HL-60 (cell line): ENCODE measurements at regions not wholly inside any gene's neighbourhood (a gene's known extent, or its start where the extent isn't known, plus 50 kb on each side); places are given as distances from the start of the nearest gene placed in this dataset.

Experiments used
- CTCF ChIP-seq: IDR thresholded peaks from one replicate; pipeline ENCODE4 v1.5.1; 2011; ENCODE audit warnings: low read length, control low read depth, inconsistent platforms; ENCODE audit not compliant: insufficient read depth
- POLR2AphosphoS5 ChIP-seq: IDR thresholded peaks from 2 replicates; pipeline ENCODE4 v1.6.1; 2012; ENCODE audit warnings: low read depth
- SPI1 ChIP-seq: IDR thresholded peaks from 2 replicates; pipeline ENCODE4 v1.6.1; 2012; ENCODE audit warnings: low read depth, mild to moderate bottlenecking, borderline replicate concordance
- TF ChIP-seq, protein P1 (sequence below): IDR thresholded peaks from 2 replicates; pipeline ENCODE4 v1.6.1; 2012; ENCODE audit warnings: low read depth; ENCODE audit not compliant: insufficient replicate concordance

DNA sequence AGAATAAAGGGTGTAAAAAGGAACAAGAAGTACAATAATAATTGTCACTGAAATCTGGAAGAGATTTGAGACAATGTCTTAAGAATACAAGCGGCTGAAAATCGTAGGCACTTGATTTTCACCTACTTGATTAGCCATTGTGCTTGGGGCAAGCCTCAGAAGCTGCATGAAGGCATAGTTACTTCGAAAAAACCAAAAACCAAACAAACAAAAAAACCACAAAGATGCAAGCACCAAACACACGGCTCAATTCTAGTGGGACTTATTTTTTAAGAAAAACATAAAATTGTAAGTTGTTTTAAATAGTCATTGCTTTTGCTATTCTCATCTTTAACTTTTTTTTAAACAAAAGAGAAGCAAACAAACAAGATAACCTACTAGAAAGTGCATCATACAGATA is 235.6 kb downstream of the OGFRL1 start:
- no peak for TF ChIP-seq POLR2AphosphoS5
- TF ChIP-seq CTCF = no peak
- TF ChIP-seq, protein P1, sequence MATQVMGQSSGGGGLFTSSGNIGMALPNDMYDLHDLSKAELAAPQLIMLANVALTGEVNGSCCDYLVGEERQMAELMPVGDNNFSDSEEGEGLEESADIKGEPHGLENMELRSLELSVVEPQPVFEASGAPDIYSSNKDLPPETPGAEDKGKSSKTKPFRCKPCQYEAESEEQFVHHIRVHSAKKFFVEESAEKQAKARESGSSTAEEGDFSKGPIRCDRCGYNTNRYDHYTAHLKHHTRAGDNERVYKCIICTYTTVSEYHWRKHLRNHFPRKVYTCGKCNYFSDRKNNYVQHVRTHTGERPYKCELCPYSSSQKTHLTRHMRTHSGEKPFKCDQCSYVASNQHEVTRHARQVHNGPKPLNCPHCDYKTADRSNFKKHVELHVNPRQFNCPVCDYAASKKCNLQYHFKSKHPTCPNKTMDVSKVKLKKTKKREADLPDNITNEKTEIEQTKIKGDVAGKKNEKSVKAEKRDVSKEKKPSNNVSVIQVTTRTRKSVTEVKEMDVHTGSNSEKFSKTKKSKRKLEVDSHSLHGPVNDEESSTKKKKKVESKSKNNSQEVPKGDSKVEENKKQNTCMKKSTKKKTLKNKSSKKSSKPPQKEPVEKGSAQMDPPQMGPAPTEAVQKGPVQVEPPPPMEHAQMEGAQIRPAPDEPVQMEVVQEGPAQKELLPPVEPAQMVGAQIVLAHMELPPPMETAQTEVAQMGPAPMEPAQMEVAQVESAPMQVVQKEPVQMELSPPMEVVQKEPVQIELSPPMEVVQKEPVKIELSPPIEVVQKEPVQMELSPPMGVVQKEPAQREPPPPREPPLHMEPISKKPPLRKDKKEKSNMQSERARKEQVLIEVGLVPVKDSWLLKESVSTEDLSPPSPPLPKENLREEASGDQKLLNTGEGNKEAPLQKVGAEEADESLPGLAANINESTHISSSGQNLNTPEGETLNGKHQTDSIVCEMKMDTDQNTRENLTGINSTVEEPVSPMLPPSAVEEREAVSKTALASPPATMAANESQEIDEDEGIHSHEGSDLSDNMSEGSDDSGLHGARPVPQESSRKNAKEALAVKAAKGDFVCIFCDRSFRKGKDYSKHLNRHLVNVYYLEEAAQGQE = no peak
- no peak for TF ChIP-seq SPI1
